ENCODE measurements at regions not wholly inside any gene's neighbourhood (a gene's known extent, or its start where the extent isn't known, plus 50 kb on each side); places are given as distances from the start of the nearest gene placed in this dataset.

DNA sequence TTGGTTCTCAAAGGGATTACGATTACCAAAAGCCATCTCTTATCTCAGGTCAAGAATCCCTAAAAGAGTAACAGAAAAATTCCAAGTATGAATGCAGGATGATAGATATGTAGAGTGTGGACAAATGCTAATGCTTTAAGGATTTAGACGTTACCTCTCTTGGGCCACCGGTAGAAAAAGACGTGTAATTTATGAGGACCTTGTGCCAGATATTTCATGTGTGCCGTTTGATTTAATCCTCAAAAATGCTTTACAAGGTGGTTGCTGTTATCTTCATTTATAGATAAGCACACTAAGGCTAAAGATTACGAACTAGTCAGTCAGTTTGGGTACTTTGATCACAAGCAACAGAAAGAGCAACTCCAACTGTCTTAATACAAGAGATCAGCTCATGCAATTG is 370.8 kb upstream of the JAG1 start (continued):
- TF ChIP-seq, protein P1, sequence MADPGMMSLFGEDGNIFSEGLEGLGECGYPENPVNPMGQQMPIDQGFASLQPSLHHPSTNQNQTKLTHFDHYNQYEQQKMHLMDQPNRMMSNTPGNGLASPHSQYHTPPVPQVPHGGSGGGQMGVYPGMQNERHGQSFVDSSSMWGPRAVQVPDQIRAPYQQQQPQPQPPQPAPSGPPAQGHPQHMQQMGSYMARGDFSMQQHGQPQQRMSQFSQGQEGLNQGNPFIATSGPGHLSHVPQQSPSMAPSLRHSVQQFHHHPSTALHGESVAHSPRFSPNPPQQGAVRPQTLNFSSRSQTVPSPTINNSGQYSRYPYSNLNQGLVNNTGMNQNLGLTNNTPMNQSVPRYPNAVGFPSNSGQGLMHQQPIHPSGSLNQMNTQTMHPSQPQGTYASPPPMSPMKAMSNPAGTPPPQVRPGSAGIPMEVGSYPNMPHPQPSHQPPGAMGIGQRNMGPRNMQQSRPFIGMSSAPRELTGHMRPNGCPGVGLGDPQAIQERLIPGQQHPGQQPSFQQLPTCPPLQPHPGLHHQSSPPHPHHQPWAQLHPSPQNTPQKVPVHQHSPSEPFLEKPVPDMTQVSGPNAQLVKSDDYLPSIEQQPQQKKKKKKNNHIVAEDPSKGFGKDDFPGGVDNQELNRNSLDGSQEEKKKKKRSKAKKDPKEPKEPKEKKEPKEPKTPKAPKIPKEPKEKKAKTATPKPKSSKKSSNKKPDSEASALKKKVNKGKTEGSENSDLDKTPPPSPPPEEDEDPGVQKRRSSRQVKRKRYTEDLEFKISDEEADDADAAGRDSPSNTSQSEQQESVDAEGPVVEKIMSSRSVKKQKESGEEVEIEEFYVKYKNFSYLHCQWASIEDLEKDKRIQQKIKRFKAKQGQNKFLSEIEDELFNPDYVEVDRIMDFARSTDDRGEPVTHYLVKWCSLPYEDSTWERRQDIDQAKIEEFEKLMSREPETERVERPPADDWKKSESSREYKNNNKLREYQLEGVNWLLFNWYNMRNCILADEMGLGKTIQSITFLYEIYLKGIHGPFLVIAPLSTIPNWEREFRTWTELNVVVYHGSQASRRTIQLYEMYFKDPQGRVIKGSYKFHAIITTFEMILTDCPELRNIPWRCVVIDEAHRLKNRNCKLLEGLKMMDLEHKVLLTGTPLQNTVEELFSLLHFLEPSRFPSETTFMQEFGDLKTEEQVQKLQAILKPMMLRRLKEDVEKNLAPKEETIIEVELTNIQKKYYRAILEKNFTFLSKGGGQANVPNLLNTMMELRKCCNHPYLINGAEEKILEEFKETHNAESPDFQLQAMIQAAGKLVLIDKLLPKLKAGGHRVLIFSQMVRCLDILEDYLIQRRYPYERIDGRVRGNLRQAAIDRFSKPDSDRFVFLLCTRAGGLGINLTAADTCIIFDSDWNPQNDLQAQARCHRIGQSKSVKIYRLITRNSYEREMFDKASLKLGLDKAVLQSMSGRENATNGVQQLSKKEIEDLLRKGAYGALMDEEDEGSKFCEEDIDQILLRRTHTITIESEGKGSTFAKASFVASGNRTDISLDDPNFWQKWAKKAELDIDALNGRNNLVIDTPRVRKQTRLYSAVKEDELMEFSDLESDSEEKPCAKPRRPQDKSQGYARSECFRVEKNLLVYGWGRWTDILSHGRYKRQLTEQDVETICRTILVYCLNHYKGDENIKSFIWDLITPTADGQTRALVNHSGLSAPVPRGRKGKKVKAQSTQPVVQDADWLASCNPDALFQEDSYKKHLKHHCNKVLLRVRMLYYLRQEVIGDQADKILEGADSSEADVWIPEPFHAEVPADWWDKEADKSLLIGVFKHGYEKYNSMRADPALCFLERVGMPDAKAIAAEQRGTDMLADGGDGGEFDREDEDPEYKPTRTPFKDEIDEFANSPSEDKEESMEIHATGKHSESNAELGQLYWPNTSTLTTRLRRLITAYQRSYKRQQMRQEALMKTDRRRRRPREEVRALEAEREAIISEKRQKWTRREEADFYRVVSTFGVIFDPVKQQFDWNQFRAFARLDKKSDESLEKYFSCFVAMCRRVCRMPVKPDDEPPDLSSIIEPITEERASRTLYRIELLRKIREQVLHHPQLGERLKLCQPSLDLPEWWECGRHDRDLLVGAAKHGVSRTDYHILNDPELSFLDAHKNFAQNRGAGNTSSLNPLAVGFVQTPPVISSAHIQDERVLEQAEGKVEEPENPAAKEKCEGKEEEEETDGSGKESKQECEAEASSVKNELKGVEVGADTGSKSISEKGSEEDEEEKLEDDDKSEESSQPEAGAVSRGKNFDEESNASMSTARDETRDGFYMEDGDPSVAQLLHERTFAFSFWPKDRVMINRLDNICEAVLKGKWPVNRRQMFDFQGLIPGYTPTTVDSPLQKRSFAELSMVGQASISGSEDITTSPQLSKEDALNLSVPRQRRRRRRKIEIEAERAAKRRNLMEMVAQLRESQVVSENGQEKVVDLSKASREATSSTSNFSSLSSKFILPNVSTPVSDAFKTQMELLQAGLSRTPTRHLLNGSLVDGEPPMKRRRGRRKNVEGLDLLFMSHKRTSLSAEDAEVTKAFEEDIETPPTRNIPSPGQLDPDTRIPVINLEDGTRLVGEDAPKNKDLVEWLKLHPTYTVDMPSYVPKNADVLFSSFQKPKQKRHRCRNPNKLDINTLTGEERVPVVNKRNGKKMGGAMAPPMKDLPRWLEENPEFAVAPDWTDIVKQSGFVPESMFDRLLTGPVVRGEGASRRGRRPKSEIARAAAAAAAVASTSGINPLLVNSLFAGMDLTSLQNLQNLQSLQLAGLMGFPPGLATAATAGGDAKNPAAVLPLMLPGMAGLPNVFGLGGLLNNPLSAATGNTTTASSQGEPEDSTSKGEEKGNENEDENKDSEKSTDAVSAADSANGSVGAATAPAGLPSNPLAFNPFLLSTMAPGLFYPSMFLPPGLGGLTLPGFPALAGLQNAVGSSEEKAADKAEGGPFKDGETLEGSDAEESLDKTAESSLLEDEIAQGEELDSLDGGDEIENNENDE (IDR thresholded peaks at IDR 0.05; ENCODE audit: insufficient replicate concordance, low read length): no peak
- TF ChIP-seq CREB1 (IDR thresholded peaks at IDR 0.05) (no peak), SP2 (IDR thresholded peaks at IDR 0.05; ENCODE audit: low read length) (no peak), SAP30 (IDR thresholded peaks at IDR 0.05; ENCODE audit: insufficient read depth, insufficient replicate concordance, low read length) (no peak), HDAC6 (IDR thresholded peaks at IDR 0.05; ENCODE audit: low read depth, low read length) (no peak), SP1 (IDR thresholded peaks at IDR 0.05; ENCODE audit: low read depth, low read length) (no peak), KDM4A (IDR thresholded peaks at IDR 0.05; ENCODE audit: low read depth, low read length, severe bottlenecking) (no peak), NANOG (IDR thresholded peaks at IDR 0.05; ENCODE audit: insufficient read depth, low read depth, low read length, poor library complexity, severe bottlenecking) (no peak), NRF1 (IDR thresholded peaks at IDR 0.05; ENCODE audit: low read depth, low read length) (no peak), POLR2AphosphoS5 (IDR thresholded peaks at IDR 0.05; ENCODE audit: low read depth, low read length) (no peak), TCF12 (IDR thresholded peaks at IDR 0.05; ENCODE audit: low read depth, low read length) (no peak)

All from H1 (cell line).